ENCODE measurements at regions not wholly inside any gene's neighbourhood (a gene's known extent, or its start where the extent isn't known, plus 50 kb on each side); places are given as distances from the start of the nearest gene placed in this dataset.

DNA sequence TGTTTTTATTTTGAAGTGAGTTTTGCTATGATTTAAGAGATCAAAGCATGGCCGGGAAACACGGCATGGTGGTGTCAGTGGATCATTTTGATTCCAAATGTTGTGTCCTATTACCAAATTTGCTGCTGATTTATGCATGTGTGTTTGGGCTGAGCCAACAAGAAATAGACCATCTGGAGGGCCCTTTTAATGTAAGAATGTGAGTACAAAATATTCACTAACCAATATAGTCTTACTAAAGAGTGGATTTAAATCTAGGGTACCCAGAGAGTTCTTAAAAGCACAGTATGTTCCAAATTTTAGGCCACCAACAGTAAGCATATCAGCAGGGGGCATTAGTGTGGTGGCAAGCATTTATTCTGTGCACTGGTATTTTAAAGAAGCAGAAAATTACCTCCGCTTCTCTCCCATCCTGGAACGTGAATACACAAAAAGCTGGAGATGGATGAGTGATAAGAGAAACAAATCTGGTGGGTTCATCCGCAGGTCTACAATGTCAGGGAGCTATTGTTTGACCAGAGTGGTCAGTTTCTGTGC, 444.4 kb upstream of the IGFBP7 start:
- no peak for DNase-seq

GRCh38 chr4:57553728-57554127, 443.5 kb upstream of the IGFBP7 start:
- DNase-seq = no peak

DNA sequence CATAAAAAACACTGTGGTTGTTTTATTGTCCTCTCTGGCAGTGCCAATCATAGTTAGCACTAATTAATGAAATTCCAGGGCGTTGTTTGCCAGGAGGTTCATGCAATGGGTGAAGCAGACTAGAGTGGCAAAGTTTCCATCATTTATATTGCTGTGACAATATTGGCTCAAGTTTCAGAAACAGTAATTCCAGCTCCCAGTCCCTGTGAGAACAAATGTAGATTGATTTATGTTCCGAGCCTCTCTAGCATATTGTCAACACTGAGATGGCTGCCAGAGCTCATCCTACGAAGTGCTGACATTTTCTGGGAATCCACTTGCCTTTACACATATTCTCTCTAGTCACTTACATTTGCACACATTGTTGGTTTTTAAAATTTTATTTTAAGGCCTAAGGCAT, 440.0 kb upstream of the IGFBP7 start:
- DNase-seq = no peak

- no peak for DNase-seq
These were observed 438.7 kb upstream of the IGFBP7 start for GRCh38 chr4:57548856-57549255.

GRCh38 chr4:57544811-57545654, 434.8 kb upstream of the IGFBP7 start:
- DNase-seq = no peak

DNA sequence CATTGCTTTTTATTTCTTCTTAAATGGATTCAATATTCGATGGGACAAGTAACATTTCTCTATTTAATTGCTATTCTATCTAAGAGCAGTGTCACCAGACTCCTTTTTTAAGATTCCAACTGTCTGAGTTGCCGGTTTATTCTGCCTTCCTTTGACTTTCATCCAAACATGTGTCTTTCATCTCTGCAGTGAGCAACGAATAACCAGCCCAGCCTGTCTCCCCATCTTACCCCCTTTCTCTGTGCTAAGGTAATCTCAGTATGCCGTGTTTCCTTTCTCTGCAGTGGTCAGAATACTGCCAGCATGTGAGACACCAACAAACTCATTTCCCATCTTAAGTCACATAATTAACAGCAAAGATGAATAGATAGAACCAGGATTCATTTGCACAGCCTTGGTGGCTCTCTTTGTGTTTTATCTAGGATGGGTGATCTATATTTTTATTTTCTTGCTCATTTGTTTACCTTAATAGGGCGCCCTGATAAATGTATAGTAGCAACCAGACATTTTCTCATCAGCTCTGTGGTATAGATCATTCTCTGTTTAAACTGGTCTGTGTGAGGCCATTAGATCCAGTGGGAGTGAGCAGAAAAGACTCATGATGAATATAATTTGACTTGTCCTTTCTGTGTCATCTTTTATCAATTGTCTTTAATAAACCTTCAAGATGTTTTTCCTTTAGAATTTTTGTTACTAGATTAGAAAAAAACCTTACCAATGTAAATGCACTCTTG, 394.8 kb upstream of the IGFBP7 start:
- DNase-seq = no peak

GRCh38 chr4:57504139-57504538, 394.0 kb upstream of the IGFBP7 start:
- no peak for DNase-seq

- DNase-seq = peak; percentile 45
These were observed 391.5 kb upstream of the IGFBP7 start for GRCh38 chr4:57501720-57502119.

GRCh38 chr4:57499786-57500185, 389.6 kb upstream of the IGFBP7 start:
- DNase-seq = no peak

DNA sequence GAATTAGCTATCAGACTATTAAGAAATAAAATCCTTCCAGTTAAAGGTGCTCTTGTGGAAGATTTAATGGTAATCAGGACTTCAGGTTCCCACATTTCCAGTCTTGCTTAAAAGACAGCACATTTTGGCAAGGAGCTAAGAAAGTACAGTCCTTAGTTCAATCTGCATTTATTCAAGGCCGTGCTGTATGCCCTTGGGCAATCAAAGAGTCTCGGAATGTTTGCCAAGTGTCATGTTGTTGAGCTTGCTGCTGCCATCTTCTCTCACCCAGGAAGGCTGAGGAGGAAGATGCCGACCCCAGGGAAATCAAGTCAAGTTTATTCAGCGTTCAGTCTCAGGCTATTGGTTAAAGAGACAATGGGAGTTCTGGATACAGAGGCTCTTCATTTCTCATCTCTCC, 388.1 kb upstream of the IGFBP7 start:
- no peak for DNase-seq

- no peak for DNase-seq
These were observed 386.7 kb upstream of the IGFBP7 start for GRCh38 chr4:57496697-57497471.

DNA sequence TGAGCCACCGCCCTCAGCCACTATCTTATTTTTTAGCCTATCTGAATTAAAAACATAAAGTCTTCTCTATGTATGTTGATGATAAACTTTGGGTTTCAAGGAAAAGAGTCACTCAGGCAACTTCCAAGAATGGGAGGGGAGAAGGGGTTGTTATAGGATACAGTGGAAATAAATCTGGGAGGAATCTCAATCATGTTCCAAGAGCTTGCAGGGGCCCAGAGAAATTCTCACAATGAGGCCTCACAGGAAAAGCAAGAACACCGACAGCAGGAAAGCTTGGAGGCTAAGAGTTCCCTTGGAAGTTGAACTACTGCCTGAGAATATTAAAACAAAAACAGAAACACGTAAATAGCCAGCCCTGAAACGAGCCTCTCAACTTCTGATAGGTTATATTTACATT, 384.6 kb upstream of the IGFBP7 start:
- no peak for DNase-seq

GRCh38 chr4:57492251-57492878, 382.2 kb upstream of the IGFBP7 start:
- no peak for DNase-seq

DNA sequence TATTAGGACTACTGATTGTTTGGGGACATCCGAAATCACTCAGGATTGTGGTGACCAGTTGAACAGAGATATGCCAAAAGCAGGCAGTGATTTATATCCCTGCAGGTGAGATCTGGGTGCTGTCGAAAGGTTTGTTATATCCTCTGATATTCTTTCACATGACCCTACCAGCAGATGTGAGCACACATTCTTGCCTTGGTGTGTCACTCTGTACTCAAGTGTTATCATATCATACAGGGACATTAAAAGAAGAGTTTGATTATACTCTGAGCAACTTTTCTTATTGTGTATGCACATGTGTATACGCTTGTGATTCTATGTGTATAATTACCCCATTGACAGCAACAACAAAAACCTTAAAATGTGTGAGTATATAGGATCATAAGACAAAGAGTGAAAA, 381.2 kb upstream of the IGFBP7 start:
- no peak for DNase-seq

DNA sequence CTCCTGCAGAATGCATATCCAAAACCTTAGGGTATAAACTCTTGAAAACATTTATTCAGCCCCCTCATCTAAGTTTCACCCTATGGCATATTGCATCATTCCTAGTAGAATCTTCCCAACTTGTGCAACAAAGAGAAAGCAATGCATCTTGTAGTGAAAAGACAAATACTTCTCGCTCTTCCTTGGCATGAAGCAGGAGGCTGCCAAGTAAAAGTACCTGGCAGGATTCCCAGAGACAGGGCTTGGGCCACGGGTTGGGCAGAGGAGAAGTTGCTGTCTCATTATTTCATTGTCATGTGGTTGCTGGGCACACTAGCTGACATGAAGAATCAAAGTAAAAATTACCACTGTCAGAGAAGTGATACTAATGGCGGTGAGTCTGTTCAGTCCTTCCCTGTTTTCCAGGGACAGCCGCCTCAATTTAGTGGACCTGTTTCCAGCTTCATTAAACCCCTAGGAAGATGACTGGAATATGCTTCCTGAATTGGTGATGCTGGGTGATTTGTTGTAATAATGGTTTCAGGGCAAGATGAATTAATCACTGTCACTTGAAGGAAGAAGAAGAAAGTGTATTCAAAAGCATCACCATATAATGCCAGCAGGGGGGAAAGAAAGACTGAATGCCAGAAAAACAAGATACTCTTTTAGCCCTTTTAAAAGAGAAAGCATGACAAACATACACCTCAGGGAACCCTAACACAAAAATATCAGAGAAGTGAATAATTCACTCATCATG, 380.5 kb upstream of the IGFBP7 start:
- no peak for DNase-seq

- DNase-seq = no peak
These were observed 378.4 kb upstream of the IGFBP7 start for GRCh38 chr4:57488366-57489162.

DNA sequence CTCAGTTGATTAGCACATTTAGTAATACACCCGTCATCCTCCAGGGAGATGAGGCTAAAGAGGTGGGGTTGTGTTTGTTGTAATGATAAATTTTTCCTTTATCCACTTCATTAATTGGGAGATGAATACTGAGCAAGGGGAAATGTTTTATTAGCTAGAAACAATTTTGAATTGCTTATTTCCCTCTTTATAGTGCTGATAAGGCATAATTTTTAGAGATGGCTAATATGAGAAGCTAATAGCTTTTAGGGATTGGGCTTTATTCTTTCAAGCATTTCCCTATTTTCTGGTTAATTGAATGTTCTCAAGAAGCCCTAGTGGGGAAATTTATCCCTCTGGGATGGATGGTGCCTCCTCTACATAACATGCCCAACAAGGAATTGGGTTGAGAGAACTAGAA, 365.2 kb upstream of the IGFBP7 start:
- no peak for DNase-seq

DNA sequence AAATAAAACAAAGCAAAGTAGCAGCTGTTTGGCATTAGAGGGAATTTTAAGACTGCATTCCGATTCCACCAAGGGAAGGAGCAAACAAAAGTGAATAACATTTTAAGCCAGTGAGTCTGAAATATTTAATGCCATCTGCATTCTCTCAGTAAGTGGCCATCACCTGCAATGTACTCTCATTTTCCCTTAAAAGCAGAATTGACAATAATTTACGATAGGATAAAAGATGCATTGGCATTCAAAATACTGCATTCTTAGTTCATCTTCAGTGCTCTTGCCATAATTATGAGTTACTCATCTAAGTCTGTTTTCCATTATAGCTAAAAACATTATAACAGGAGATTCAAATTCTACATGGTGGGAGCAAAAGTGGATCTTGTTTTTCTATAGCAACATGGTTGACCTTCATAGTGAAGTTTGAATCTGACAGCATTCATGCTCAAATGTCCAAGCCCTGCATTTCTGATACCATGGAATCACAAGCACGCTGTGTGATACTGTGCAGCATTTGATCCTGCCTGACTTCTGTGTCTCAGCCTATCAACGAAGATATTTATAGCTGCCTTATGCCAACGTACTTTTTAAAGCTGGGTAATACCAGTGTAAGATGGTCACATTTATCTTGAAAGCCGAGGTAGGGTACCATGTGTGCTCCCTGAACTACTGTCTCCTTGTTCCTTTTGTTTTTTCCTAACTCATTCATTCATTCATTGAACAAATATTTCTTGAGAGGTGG, 355.3 kb upstream of the IGFBP7 start:
- DNase-seq = no peak

DNA sequence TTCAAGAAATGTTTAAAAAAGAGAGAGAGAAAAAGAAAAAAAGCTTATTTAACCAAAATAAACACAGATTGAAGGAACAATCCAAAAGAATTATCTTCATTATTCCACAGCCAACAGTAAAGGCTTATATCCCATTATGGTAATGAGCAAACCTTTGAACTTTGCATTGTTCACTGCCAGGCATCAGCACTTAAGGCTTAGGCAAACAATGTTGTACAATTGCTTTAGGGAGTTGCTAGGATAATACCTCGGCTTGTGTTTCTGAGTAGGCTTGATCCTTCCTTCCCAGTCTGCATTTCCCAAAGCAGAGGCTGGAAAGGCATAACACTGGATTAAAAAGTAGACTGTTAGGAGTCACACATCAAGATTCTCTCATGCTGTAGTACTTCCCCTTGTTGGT, 352.7 kb upstream of the IGFBP7 start:
- DNase-seq = no peak

GRCh38 chr4:57460967-57461366, 350.8 kb upstream of the IGFBP7 start:
- DNase-seq = no peak
